ENCODE measurements at regions not wholly inside any gene's neighbourhood (a gene's known extent, or its start where the extent isn't known, plus 50 kb on each side); places are given as distances from the start of the nearest gene placed in this dataset.
A peak's percentile ranks its signal among the peaks of the same experiment; 100 is the strongest.
"Not testable (repeated sequence)": the region's sequence is repeated elsewhere in the genome, so short reads cannot be mapped to it uniquely, and the experiment has no call there.

DNA sequence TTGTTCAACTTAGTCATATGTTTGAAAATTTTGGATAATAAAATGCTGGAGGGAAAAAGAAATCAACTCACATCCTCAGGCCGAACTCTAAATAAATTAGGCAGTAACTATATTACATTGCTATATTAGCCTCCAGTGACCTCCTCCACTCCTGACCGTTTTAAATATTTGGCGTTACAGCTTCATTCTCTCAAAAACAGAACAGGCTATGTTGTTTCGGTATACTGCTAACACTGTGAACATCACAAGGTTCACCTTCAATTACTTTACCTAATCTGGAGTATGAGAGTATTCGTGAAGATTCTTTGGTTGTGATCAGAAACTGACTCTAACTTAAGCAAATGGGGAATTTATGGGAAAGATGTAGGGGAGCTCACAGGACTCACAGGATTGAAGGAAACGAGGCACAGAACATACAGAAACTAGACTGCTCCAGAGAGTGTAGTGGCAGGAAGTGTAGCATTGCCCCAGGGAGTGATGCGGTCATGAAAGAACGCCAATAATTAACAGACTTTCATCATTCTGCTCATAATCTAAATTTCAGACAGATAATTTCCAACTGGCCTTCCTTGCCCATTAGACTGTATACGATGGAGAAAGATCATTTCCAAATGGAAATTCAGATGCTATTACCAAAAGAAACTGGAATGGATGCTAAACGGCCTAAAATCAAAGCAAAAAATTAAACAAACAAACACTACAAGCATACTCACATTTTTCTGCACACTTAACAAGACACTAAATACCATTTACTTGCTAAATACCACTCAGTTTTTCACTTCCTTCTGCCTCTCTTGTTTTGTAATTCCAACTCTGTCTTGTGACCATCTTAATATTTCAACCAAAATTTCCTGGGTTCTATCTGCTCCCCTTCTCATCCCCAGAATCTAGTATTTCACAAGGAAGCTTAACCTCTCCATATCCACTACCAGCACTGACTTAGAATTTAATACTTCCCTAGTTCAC lies 110.1 kb upstream of the LPAR1 start:
- no peak for DNase-seq

DNA sequence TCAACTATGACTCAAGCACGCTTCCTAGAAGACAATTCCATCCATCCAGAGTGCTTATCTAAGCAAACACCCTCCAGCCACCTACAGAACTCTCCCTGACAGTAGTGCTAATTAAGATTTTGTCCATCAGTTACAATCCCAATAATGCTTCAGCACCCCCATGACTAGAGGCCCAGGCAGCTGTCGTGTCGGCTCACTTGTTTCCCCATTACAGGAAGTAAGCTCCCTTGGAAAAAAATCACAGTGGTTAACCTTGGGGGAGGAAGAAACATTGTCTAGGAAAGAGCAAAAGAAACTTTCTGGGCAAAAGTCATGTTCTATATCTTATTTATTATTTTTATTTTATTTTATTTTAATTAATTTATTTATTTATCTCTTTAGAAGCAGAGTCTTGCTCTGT lies 108.8 kb upstream of the LPAR1 start:
- no peak for DNase-seq

DNA sequence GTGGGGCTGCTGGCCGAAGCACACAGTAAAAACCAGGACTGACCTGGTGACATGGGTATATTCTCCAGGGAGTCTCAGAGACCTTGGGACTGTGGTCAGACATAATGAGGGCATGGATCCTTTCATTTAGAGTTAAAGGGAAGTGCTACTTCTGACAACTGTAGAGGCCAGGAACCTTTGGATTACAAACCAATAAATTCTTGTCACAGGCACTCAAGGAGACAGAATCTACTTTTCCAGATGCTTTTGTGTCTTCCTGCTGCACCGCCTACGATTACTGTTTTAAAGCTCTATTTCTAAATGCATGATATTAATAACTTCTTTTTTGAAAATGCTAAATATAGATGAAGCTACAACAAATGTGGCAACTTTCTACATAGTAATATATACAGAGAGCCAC lies 106.5 kb upstream of the LPAR1 start:
- no peak for DNase-seq

DNA sequence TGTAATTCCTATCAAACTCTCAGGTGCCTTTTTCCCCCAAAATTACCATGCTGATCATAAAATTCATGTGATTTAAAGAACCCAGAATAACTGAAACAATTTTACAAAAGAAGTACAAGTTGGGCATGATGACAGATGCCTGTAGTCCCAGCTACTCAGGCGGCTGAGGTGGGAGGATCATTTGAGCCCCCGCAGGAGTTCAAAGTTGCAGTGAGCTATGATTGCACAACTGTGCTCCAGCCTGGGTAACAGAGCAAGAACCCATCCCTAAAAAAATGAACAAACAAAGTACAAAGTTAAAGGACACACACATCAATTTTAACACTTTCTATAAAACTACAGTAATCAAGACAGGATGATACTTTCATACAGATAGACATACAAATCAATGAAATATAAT lies 97.9 kb upstream of the LPAR1 start:
- no peak for DNase-seq

DNA sequence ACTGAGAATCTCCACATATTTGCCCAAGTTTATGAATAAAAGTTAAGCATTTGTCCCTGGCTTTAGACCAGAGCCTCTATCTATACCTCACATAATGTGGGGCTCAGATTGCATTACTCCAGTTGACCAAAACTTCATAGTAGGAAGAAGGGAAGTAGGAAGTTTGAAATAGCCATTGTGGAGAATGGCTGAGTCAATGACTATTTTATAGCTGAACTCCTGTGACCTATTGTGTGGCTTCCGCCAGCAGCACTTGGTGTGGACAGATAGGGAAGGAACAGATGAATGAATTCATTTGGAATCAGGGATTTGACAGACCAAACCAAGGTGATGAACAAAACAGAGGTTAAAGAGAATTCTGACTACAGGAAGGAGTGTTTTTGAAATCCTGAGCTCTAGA lies 92.9 kb upstream of the LPAR1 start:
- no peak for DNase-seq

DNA sequence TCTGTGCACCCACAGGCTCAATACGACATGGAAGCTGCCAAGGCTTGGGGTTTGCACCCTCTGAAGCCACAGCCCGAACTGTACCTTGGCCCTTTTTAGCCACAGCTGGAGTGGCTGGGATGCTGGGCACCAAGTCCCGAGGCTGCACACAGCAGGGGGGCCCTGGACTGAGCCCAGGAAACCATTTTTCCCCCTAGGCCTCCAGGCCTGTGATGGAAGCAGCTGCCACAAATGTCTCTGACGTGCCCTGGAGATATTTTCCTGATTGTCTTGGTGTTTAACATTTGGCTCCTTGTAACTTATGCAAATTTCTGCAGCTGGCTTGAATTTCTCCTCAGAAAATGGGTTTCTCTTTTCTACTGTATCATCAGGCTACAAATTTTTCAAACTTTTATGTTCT lies 82.3 kb upstream of the LPAR1 start:
- no peak for DNase-seq

DNA sequence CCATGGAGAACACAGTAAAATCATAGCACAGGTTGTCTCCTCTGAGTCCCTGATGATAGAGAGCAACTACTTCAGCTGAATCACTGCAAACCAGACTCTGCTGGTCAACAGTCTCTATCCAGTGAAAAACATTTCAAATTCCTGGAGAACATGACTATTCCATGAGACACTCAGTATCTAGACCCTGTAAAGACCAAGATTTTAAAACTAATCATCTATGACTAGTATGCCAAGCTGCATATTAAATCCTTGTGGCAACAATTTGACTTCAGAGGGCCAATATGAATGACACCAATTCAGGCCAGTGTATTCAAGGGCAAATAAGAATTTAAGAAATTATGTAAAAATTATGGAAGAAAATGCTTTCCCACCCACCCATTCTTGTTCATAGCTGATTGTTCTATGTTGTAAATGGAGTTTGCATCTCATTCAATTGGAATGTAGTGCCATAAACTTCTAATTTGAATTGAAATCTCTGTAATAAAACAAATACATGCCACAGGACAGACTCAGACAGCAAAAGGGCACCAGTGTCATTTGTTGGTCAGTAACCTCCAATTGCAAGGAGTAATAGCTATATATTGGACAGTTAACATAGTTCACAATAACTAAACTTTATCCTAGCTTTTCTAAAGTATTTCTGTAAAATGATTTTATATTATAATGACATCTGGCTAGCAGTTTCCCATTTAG lies 80.1 kb upstream of the LPAR1 start:
- no peak for DNase-seq

DNA sequence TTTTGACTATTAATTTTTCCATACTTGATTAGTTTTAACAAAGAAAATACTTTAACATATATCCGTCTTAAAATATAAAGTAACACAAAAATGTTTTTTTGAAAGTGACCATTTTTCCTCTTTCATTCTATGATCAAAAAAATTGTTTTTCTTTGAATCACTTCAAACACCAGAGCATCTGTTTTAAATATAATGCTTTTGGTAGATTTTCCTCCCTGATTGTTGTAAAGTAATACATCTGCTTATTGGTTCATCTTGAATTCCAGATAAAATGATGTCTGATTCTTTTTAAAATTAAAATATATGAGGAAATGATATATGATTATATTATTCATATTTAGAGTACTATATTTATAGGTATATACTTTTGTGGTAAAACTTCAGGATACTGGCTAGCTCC lies 76.2 kb upstream of the LPAR1 start:
- no peak for DNase-seq

DNA sequence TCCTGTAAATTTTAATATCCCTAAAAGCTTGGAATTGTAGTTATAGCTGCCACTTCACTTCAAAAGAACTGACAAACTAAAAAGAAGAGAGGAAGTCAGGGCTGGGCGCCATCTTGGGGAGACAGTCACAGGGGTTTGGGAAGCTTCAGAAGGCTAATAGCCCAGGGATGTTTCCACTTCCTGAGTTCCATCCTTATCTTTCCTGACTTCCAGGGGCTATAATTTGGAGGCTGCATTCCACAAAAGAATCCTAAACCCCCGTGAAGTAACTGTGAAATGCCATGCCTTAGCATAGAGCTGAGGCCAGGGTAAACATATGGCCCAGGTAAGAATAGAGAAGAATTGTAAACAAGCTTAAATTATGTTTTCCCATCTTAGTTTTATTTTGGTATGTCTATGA lies 75.4 kb upstream of the LPAR1 start:
- no peak for DNase-seq

DNA sequence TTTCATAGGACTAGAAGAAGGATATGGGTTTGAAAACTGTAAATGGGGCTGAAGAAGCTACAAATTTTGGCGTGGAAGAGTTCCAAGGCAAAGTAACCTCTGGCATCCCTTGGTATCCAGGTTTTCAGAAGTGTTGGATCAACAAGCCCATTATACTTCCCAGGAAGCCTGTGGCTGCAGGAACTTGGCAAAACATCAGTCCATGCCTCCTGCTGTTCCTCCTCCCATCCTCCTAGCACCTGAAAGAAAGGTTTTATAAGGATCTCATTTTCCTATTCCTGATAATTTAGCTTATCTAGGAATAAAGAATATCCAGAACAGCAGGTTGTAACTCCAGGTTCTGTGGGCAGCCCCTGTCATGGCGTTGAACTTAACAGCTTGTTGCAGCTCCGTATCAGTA lies 72.5 kb upstream of the LPAR1 start:
- no peak for DNase-seq

DNA sequence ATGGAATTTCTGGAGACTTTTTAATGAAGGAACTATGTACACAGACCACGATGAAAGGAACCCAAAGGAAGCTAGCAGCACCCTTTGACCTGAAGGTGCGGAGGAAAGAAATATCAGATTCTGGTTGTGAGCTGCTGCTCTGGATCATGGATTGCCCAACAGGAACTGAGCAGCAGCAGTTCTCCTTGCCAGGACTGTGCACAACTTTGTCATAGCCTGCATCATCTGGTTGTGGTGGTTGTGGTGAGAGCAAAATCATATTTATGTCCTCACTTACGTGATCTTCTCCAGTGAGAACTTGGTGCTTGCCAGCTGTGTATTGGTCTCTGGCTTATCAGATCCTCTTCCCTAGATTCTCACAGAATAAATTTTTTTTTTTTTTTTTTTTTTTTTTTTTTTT lies 70.7 kb upstream of the LPAR1 start:
- DNase-seq: no peak

DNA sequence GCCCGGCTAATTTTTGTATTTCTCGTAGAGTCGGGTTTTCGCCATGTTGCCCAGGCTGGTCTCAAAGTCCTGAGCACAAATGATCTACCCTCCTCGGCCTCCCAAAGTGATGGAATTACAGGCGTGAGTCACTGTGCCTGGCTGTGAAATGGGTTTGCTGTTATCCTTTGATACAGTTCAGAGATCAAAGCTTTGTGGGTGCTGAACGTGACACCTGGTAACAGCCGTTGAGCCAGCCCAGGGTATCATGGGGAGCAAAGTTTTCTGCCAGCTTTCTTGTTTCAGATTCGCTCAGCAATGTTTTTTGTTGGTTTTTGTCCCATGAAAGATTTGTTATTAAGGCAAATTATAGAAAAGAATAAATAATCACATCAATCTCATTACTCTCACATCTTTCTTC lies 68.9 kb upstream of the LPAR1 start:
- DNase-seq: no peak

DNA sequence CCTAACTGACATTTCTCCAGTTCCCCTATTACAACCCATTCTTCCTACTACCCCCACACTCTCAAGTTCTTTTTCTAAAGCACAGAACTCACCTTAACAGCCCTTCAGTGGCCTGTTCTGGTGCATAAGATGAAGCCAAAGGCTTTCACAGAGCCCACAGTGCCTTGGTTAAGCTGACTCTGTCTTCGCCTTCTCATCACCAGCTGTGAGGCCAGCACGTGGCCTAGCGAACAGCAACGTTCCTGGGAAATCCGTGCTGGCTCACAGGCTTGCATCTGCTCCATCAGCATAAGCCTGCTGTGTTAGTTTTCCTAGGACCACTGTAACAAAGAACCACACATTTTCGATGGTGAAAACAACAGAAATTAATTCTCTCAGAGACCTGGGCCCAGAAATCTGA lies 67.9 kb upstream of the LPAR1 start:
- DNase-seq: peak in 1 of 51 donors; percentile 1

DNA sequence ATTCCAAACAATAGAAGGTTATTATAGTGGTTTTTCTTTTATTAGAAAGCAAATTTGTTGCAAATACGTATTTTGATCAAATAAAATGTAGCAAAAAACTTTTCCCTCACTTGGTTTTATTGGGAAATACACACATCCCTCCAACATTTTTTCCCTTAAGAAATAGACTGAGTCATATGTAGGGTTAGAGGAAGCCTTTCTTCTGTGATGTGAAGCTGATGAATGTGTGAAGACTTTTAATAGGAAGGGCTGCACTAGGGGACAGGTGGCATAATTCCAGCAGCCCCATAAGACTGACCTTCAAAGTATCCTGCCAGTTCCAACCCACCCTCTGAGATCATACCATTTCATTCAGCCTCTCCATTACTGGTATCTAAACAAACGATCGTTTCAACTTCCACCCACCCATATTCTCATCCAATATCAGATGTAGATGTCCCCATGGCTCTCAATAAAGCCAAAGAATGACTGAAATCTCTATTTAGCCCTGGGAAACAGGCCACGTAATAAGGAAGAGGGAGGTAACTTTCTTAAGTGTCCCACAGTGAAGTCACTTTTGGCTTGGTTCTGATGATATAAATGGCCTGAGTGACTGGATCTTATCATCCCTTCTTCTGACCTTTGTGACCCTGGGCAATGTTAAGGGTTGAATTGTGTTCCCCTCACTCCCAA lies 64.7 kb upstream of the LPAR1 start:
- DNase-seq: no peak

DNA sequence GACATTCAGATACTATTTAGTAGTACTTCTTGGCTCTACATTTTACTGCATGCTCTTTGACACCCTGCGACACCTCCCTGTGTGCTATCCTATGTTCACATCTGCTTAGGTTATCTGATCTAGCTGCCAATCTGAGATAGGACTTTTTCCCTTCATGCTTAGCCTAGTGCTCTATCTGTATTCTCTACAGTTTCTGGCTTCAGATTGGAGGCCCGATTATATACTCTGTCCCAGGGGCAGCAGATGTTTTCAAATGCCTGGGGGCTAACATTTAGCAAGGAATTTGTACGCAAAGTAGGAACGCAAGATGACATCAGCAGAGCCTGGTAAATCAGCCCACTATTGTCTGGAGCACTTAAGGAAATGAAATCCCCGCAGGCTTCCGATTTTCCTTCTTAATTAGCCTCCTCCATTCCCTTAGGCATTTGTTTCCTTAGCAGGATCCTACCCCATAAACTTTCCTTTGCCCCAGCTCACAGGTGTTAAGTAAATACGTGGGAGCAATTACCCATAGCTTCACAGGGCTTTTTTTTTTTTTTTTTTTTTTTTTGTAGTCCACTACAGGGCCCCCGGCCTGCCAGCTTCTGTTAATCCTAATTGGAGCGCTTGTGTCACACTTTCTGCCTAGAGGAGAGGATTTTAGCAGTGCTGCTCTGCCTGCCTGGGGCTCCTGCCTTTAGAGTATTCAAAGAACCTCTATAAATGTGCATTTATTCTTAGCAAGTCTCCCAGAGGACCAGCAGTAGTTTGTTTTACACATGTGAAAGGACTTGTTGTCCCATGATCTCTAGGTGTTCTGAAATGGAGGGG lies 61.1 kb upstream of the LPAR1 start:
- DNase-seq: no peak

DNA sequence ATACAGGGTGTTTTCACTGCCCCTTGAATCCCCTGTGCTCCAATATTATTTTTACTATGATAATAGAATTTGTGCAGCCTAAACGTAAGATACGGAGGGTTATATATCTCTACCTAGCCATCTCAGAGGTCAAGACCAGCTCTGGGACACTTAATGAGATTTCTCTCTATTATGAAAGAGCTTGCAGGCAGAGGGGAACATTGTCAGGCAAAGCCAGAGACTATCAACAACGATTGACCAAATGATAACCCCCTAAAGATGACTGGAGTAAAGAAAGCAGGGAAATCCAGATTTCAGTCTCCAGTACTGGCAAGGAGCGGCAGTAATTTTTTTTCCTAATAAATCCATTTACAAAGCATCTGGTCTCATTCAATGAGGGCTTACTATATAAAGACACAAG lies 59.8 kb upstream of the LPAR1 start:
- DNase-seq: no peak

DNA sequence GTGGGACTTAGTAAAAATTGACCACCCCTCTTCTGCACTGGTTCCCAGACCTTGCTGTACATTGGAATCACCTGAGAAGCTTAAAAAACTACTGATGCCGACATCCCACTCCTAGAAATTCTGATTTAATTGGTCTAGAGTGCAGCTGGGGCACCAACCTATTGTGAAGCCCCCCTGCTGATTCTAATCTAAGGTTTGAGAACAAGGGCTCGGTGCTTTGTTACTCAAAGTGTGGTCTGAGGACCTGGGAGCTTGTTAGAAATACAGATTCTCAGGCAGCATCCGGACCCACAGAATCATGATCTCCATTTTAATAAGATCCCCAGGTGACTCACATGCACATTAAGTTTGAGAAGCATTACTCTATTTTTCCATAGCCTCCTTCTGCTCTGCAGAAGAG lies 57.8 kb upstream of the LPAR1 start:
- no peak for DNase-seq

DNA sequence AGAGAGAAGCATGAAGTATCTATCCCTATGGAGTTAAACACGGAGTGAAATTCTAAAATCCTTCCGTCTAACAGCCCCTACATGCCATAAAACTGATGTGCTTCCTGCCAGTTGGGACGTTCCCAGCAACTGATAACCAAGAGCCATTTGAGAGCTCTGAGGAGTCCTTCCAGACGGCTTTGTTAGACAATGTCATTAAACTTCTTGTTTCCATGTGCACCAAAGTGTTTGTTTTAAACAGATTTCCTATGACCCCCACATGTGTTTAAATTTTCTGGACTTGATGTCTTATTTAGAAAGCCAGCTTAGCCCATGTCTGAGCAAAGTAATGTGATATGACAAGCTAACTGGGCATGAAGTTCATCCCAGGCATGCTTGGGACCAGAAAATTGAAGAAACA lies 57.2 kb upstream of the LPAR1 start:
- DNase-seq: no peak

DNA sequence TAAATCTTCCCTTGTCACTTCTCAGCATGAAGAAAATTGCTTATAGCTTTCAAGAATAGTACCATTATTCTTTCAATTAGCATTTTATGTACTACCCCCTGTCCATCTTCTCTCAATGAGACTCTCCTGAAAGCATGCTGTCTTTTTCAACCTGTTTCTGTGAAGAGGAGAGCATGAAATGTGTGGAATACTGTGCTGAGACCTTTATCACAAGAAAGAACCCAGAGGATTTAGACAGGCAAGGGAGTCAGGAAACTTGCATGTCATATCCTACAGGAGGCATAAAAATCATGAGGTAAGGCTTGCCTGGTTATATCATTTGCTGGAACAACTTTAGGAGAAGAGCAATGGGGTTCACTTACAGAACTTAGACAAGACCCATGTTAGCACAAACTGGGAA lies 56.7 kb upstream of the LPAR1 start:
- no peak for DNase-seq

DNA sequence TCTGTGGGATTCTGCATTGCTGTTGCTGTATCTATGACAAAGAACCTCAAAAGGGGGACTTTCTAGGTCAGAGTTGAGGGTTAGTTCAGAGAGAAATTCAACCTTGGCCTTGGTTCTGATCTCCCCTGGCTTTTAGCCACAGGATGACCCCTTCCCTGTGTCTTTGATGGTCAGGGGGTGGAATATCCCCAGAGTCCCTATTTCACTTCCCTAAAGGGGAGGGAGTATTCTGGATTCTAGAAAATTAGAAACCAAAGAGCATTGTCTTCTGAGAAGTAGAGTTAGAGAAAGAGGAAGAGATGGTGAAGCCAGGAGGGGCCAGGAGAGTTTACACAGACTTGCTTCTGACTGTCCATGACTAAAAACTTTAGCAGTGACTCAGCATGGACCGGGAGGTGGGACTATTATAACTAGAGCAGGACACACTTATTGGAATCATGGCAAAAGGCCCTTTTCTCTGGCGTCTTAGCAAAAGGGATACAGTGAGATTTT lies 56.2 kb upstream of the LPAR1 start:
- peak in 1 of 51 donors; percentile 20 for DNase-seq

DNA sequence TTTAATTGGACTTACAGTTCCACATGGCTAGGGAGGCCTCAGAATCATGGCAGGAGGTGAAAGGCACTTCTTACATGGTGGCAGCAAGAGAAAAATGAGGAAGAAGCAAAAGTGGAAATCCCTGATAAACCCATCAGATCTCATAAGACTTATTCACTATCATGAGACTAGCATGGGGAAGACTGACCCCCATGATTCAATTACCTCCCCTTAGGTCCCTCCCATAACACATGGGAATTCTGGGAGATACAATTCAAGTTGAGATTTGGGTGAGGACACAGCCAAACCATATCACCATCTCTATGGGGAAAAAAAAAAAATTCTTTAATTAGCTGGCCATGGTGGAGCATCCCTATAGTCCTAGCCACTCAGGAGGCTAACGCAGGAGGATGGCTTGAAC lies 53.9 kb upstream of the LPAR1 start:
- not testable (repeated sequence) for DNase-seq
